Activated CD4-positive, alpha-beta T cell treated with anti-CD3 and anti-CD28 coated beads, Interleukin-2, amount 10 ng/mL, durations not matched to agents 7 days and 5 days (primary cell): ENCODE measurements at regions not wholly inside any gene's neighbourhood (a gene's known extent, or its start where the extent isn't known, plus 50 kb on each side); places are given as distances from the start of the nearest gene placed in this dataset. TPM values are rescaled to one million over a fixed set of nuclear protein-coding genes. Genes with fewer than 3 reads are reported as not detected.
"Not testable (repeated sequence)": the region's sequence is repeated elsewhere in the genome, so short reads cannot be mapped to it uniquely, and the experiment has no call there.

Source experiments
- CTCF ChIA-PET: fragments of 350-600 bp; sonication (Branson Sonifier 250); formaldehyde crosslinking; loops from one replicate; lab custom pipeline; 2021; ENCODE audit warnings: antibody characterized with exemption; lab: Charles Lee
- POLR2A ChIA-PET: fragments of 350-600 bp; sonication (Branson Sonifier 250); formaldehyde crosslinking; loops from one replicate; lab custom pipeline; 2021; ENCODE audit warnings: antibody characterized with exemption; lab: Charles Lee
- DNase-seq: peaks from one replicate; pipeline ENCODE4 v3.0.0-alpha.2; 2020
- H3K27ac Mint-ChIP-seq: one replicate; pipeline ENCODE4 v1.8.0; 2021; ENCODE audit warnings: mild to moderate bottlenecking, moderate library complexity, mixed read lengths
- H3K27me3 Mint-ChIP-seq: one replicate; pipeline ENCODE4 v1.8.0; 2021; ENCODE audit warnings: mixed read lengths
- H3K36me3 Mint-ChIP-seq: one replicate; pipeline ENCODE4 v1.8.0; 2021; ENCODE audit warnings: low read depth, mixed read lengths
- H3K4me1 Mint-ChIP-seq: one replicate; pipeline ENCODE4 v1.8.0; 2021; ENCODE audit warnings: mixed read lengths
- H3K4me3 Mint-ChIP-seq: one replicate; pipeline ENCODE4 v1.8.0; 2021; ENCODE audit warnings: mild to moderate bottlenecking, moderate library complexity, mixed read lengths
- H3K9me3 Mint-ChIP-seq: one replicate; pipeline ENCODE4 v1.8.0; 2021; ENCODE audit warnings: mixed read lengths
- microRNA-seq: library from miRNA; unstranded; fragments of <30 nt; microRNA quantifications from one replicate; pipeline ENCODE4 v1.2.0, GENCODE V29; 2021; ENCODE audit warnings: borderline microRNAs expressed, borderline replicate concordance

DNA sequence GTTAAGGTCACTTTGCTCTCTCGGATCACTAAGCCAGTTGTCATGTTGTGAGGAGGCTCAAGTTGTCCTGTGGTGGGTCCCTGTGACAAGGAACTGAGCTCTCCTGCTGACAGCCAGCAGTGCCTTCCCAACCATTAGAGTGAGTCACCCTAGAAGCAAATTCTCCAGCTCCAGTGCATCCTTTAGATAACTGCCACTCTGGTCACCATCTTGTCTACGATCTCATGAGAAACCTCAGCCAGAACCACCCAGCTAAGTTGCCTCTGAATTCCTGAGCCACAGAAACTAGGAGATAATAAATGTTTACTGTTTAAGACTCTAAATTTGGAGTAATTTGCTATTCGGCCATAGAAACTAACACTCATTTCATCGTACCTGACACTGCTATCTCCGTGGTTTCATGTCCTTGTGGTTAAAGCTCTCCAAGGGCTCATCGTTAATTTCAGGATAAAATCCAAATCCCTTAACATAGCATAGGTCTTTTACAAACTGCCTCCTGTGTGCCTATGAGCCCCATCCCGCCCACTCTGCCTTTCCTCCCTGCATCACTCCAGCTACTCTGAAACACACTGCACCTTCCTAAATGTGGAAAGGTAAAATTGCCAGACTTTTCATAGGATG, 56.5 kb upstream of the WIPF3 start:
- Mint-ChIP-seq H3K4me3 (no peak overlapping the region), H3K36me3 (no peaks in the 10 kb centered on the region), H3K27ac (no peak overlapping the region), H3K9me3 (no peaks in the 10 kb centered on the region), H3K27me3 (no peaks in the 10 kb centered on the region), H3K4me1 (no peaks in the 10 kb centered on the region)
- DNase-seq: no peak
- POLR2A ChIA-PET: no interaction called here
- CTCF ChIA-PET: no interaction called here

DNA sequence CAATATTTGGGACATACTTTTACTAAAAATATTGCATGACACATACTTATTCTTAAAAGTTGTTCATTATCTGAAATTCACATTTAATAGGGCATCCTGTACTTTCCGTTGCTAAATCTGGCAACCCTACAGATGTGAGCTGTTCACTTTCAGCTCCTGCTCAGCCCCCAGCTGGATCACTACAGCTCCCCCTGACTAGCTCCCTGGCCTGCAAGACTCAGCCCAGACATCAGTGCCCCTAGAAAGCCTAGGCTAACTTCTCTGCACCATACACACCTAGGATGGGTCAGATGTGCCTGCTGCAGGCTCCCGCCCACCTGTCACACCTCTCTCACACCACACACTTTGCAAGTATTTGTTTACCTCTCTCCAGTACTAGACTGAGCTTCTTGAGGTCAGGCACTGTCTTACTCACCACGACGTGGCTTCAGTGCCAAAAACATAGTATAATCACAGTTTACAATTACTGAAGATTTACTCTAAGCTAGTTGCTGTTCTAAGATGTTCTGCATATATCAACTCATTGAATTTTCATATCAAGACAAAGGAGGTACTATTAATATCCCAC, 55.9 kb upstream of the WIPF3 start:
- CTCF ChIA-PET, DNase-seq, H3K9me3 Mint-ChIP-seq, H3K4me1 Mint-ChIP-seq, H3K27me3 Mint-ChIP-seq, H3K4me3 Mint-ChIP-seq, POLR2A ChIA-PET, H3K36me3 Mint-ChIP-seq, H3K27ac Mint-ChIP-seq: not testable (repeated sequence)

DNA sequence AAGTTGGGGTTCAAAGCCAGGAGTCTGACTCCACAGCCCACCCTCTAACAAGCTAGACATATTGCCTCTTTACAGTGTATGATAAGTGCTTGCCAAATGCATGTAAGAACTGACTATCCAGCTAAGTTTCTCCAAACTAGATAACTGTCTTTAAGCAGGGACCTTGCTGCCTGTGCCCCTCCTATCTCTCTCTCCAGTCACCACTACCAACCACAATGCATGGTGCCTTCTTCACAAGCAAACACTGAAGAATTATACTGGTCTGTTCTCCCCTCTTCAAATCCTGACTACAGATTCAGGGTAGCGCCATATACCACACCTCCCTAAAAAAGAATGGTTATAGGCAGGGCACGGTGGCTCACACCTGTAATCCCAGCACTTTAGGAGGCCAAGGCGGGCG, 55.3 kb upstream of the WIPF3 start:
- H3K4me1 Mint-ChIP-seq, H3K36me3 Mint-ChIP-seq, H3K9me3 Mint-ChIP-seq, POLR2A ChIA-PET, H3K27ac Mint-ChIP-seq, CTCF ChIA-PET, H3K27me3 Mint-ChIP-seq, DNase-seq, H3K4me3 Mint-ChIP-seq: not testable (repeated sequence)

DNA sequence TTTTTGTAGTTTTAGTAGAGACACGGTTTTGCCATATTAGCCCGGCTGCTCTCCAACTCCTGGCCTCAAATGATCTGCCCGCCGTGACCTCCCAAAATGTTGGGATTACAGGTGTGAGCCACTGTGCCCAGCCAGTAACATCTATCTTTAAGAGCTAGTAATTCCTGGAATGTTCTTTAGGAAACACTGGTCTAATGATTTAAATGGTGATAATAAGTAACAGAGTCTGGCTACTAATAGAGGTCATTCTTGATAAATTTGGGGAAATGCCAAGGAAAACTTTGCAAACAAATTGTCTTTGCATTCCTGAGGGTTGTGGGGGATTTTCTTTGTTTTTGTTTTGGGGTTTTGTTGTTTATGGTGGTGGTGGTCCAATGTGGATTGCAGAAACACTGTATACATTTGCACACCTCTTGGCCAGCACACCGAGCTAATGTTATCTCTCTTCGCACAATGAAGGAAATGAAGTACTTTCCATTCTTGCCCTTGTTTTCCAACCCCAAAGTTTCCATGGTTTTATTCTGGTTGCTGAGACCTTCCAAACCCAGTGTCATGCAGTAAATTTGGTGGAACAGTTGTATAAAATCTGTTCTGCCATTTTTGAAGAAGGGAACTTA, 51.3 kb upstream of the WIPF3 start:
- H3K27ac Mint-ChIP-seq: no peak overlapping the region
- H3K36me3 Mint-ChIP-seq: no peaks in the 10 kb centered on the region
- H3K27me3 Mint-ChIP-seq: peaks cover 3% of the 10 kb centered on the region
- CTCF ChIA-PET: no interaction called here
- H3K4me3 Mint-ChIP-seq: no peak overlapping the region
- POLR2A ChIA-PET: no interaction called here
- no peak for DNase-seq
- no peaks in the 10 kb centered on the region for H3K9me3 Mint-ChIP-seq
- H3K4me1 Mint-ChIP-seq: no peaks in the 10 kb centered on the region

Small RNA genes lying in the stretch of these regions (microRNA-seq; reads per million reads assigned to microRNA genes)
- gene MIR550A3: not detected
